H1 (cell line): ENCODE measurements at regions not wholly inside any gene's neighbourhood (a gene's known extent, or its start where the extent isn't known, plus 50 kb on each side); places are given as distances from the start of the nearest gene placed in this dataset.

ENCODE experiments used
- CTCF ChIA-PET: fragments of 300-600 bp; sonication (Branson Sonifier 250); formaldehyde crosslinking; loops from one replicate; lab custom pipeline; 2021; ENCODE audit not compliant: partially characterized antibody; lab: Charles Lee
- POLR2A ChIA-PET: fragments of 300-600 bp; sonication (Branson Sonifier 250); formaldehyde crosslinking; loops from one replicate; lab custom pipeline; 2021; ENCODE audit warnings: inconsistent platforms; ENCODE audit not compliant: partially characterized antibody; lab: Charles Lee
- DNase-seq, 2 experiments: peaks; one replicate each; pipeline versions ENCODE4 v3.0.0 to v3.0.0-alpha.2; 2010 to 2022; ENCODE audit warnings: low spot score in 2 of 2, low read depth in 1 of 2, mixed read lengths in 1 of 2
- FAIRE-seq: peaks from 2 replicates; lab custom pipeline; 2011; peaks lifted over from hg19 to GRCh38; lab: Jason Lieb, UNC
- H2AFZ ChIP-seq: 2 replicates; pipeline ENCODE4 v1.8.1; 2012; ENCODE audit warnings: low read length, inconsistent platforms
- H2AK5ac ChIP-seq: 2 replicates; pipeline ENCODE4 v1.6.1; 2013; ENCODE audit warnings: low read depth, low read length
- H2BK120ac ChIP-seq: replicated peaks from 2 replicates; pipeline ENCODE3; 2013; ENCODE audit warnings: low read depth, low read length, inconsistent platforms
- H2BK12ac ChIP-seq: 2 replicates; pipeline ENCODE4 v1.6.1; 2013; ENCODE audit warnings: low read depth, low read length
- H2BK15ac ChIP-seq: 2 replicates; pipeline ENCODE4 v1.6.1; 2013; ENCODE audit warnings: low read length
- H2BK20ac ChIP-seq: 2 replicates; pipeline ENCODE4 v1.6.1; 2013; ENCODE audit warnings: low read length
- H2BK5ac ChIP-seq: 2 replicates; pipeline ENCODE4 v1.6.1; 2013; ENCODE audit warnings: low read depth, low read length
- H3K14ac ChIP-seq: 2 replicates; pipeline ENCODE4 v1.6.1; 2013; ENCODE audit warnings: inconsistent platforms; ENCODE audit not compliant: insufficient read length
- H3K18ac ChIP-seq: 2 replicates; pipeline ENCODE4 v1.6.1; 2013; ENCODE audit warnings: low read length; ENCODE audit errors: extremely low read depth
- H3K23ac ChIP-seq: 2 replicates; pipeline ENCODE4 v1.6.1; 2013; ENCODE audit warnings: inconsistent platforms; ENCODE audit not compliant: insufficient read length
- H3K23me2 ChIP-seq: 2 replicates; pipeline ENCODE4 v1.6.1; 2013; ENCODE audit warnings: low read depth, low read length
- H3K27ac ChIP-seq: 2 replicates; pipeline ENCODE4 v1.6.1; 2011; ENCODE audit warnings: low read depth, low read length, inconsistent platforms
- H3K27me3 ChIP-seq, 4 experiments: replicated peaks in 1 of 4; 1 replicate in 1 of 4; 2 replicates in 3 of 4; pipeline versions ENCODE4 v1.6.1 to v1.8.1; 2011 to 2013; ENCODE audit warnings: low read length in 3 of 4, mild to moderate bottlenecking in 3 of 4, inconsistent platforms in 2 of 4, mixed read lengths in 2 of 4, moderate library complexity in 1 of 4; ENCODE audit not compliant: control insufficient read depth in 3 of 4, insufficient read depth in 3 of 4; ENCODE audit errors: extremely low read depth in 1 of 4
- H3K36me3 ChIP-seq, 4 experiments: 2 replicates each; pipeline versions ENCODE4 v1.6.1 to v1.8.1; 2011 to 2013; ENCODE audit warnings: mild to moderate bottlenecking in 4 of 4, low read length in 3 of 4, moderate library complexity in 2 of 4, control low read depth in 1 of 4, inconsistent platforms in 1 of 4; ENCODE audit not compliant: insufficient read depth in 4 of 4, control insufficient read depth in 2 of 4
- H3K4ac ChIP-seq: replicated peaks from 2 replicates; pipeline ENCODE3; 2013; ENCODE audit warnings: low read length, low read depth, mixed read lengths, inconsistent platforms; ENCODE audit not compliant: insufficient read length
- H3K4me1 ChIP-seq, 4 experiments: replicated peaks in 1 of 4; 1 replicate in 1 of 4; 2 replicates in 3 of 4; pipeline versions ENCODE4 v1.6.1 to v1.8.1; 2011 to 2013; ENCODE audit warnings: low read length in 3 of 4, inconsistent platforms in 2 of 4, mixed read lengths in 1 of 4; ENCODE audit not compliant: insufficient read depth in 4 of 4, control insufficient read depth in 3 of 4
- H3K4me2 ChIP-seq, 2 experiments: 2 replicates each; pipeline versions ENCODE4 v1.6.1 to v1.8.1; 2011 to 2013; ENCODE audit warnings: low read depth in 2 of 2, low read length in 2 of 2, control low read depth in 1 of 2, inconsistent platforms in 1 of 2, mild to moderate bottlenecking in 1 of 2; ENCODE audit not compliant: insufficient read depth in 1 of 2
- H3K4me3 ChIP-seq, 4 experiments: fragments of 200-600, 300-600 bp in 1 of 4; sonication (generic), shearing (Covaris generic), sonication (Bioruptor Twin) in 1 of 4; 2 replicates each; pipeline versions ENCODE4 v1.5.1 to v1.8.1; 2011 to 2016; ENCODE audit warnings: low read length in 4 of 4, low read depth in 3 of 4, control low read depth in 2 of 4, inconsistent platforms in 2 of 4, mild to moderate bottlenecking in 2 of 4, mixed read lengths in 1 of 4, moderate library complexity in 1 of 4; ENCODE audit not compliant: insufficient read depth in 2 of 4; ENCODE audit errors: extremely low read depth in 1 of 4
- H3K56ac ChIP-seq: replicated peaks from 2 replicates; pipeline ENCODE3; 2013; ENCODE audit warnings: low read depth, mild to moderate bottlenecking, mixed read lengths, low read length, inconsistent platforms; ENCODE audit not compliant: insufficient read length
- H3K79me1 ChIP-seq: 2 replicates; pipeline ENCODE4 v1.6.1; 2013; ENCODE audit warnings: low read depth, low read length, control low read depth
- H3K79me2 ChIP-seq, 2 experiments: 2 replicates each; pipeline versions ENCODE4 v1.6.1 to v1.8.1; 2012 to 2013; ENCODE audit warnings: low read length in 2 of 2, mild to moderate bottlenecking in 2 of 2, inconsistent platforms in 1 of 2; ENCODE audit not compliant: insufficient read depth in 2 of 2, control insufficient read depth in 1 of 2
- H3K9ac ChIP-seq, 4 experiments: replicated peaks in 1 of 4; 1 replicate in 1 of 4; 2 replicates in 3 of 4; pipeline versions ENCODE4 v1.6.1 to v1.8.1; 2011 to 2013; ENCODE audit warnings: low read depth in 3 of 4, low read length in 3 of 4, control low read depth in 2 of 4, mild to moderate bottlenecking in 2 of 4, moderate library complexity in 2 of 4, inconsistent platforms in 1 of 4; ENCODE audit errors: extremely low read depth in 1 of 4
- H3K9me3 ChIP-seq, 2 experiments: 2 replicates each; pipeline versions ENCODE4 v1.6.1 to v1.8.1; 2012 to 2013; ENCODE audit warnings: mild to moderate bottlenecking in 2 of 2, moderate library complexity in 2 of 2, control low read depth in 1 of 2, inconsistent platforms in 1 of 2, low read depth in 1 of 2, low read length in 1 of 2, mixed read lengths in 1 of 2; ENCODE audit not compliant: insufficient read depth in 2 of 2
- H4K20me1 ChIP-seq, 2 experiments: replicated peaks in 1 of 2; 2 replicates each; pipeline versions ENCODE3 to v1.8.1; 2011 to 2013; ENCODE audit warnings: inconsistent platforms in 2 of 2, low read length in 2 of 2, mild to moderate bottlenecking in 1 of 2; ENCODE audit not compliant: insufficient read depth in 2 of 2, control insufficient read depth in 1 of 2
- H4K5ac ChIP-seq: 2 replicates; pipeline ENCODE4 v1.6.1; 2013; ENCODE audit warnings: low read length, low read depth, mixed read lengths, inconsistent platforms; ENCODE audit not compliant: insufficient read length
- H4K8ac ChIP-seq: 2 replicates; pipeline ENCODE4 v1.8.0; 2013; ENCODE audit warnings: mild to moderate bottlenecking, moderate library complexity, low read length, inconsistent platforms; ENCODE audit not compliant: insufficient read depth; ENCODE audit errors: extremely low read depth
- H4K91ac ChIP-seq: replicated peaks from 2 replicates; pipeline ENCODE3; 2013; ENCODE audit warnings: low read length, mixed read lengths, inconsistent platforms; ENCODE audit not compliant: insufficient read length
- ASH2L ChIP-seq: fragments of 200-600, 300-600 bp; sonication (generic); IDR thresholded peaks from one replicate; pipeline ENCODE4 v1.7.1; 2017; ENCODE audit warnings: low read length
- EGR1 ChIP-seq: IDR thresholded peaks from 2 replicates; pipeline ENCODE4 v1.6.1; 2011; ENCODE audit warnings: low read depth, low read length, borderline replicate concordance
- FOSL1 ChIP-seq: IDR thresholded peaks from 2 replicates; pipeline ENCODE4 v1.6.1; 2011; ENCODE audit warnings: mild to moderate bottlenecking, low read depth, low read length, moderate library complexity; ENCODE audit not compliant: insufficient read depth
- NANOG ChIP-seq: IDR thresholded peaks from 2 replicates; pipeline ENCODE4 v1.6.1; 2011; ENCODE audit warnings: low read length, low read depth, mild to moderate bottlenecking, inconsistent platforms; ENCODE audit not compliant: insufficient read depth, poor library complexity, severe bottlenecking
- NRF1 ChIP-seq: IDR thresholded peaks from 2 replicates; pipeline ENCODE4 v1.6.1; 2011; ENCODE audit warnings: mild to moderate bottlenecking, low read depth, low read length, improper control_type of control experiment
- PHF8 ChIP-seq: fragments of 200-600 bp; sonication (generic); conservative IDR thresholded peaks from 2 replicates; pipeline ENCODE4 v1.7.1; 2012; ENCODE audit warnings: low read depth, mild to moderate bottlenecking, inconsistent platforms, low read length, moderate library complexity
- POLR2A ChIP-seq, 2 experiments: IDR thresholded peaks; 1 replicate in 1 of 2; 2 replicates in 1 of 2; pipeline ENCODE4 v1.6.1; 2011; ENCODE audit warnings: low read depth in 2 of 2, low read length in 2 of 2, mild to moderate bottlenecking in 2 of 2; ENCODE audit errors: control extremely low read depth in 1 of 2
- RNF2 ChIP-seq: fragments of 200-900, 300-1000 bp; sonication (generic); IDR thresholded peaks from 2 replicates; pipeline ENCODE4 v1.7.1; 2016; ENCODE audit warnings: borderline replicate concordance, low read depth, mild to moderate bottlenecking, antibody characterized with exemption, low read length; ENCODE audit not compliant: poor library complexity, severe bottlenecking; ENCODE audit errors: missing control alignments
- SAP30 ChIP-seq: fragments of 300-600 bp; sonication (generic); IDR thresholded peaks from 2 replicates; pipeline ENCODE4 v1.7.1; 2012; ENCODE audit warnings: low read length, moderate library complexity, mild to moderate bottlenecking, inconsistent platforms; ENCODE audit not compliant: insufficient read depth, insufficient replicate concordance
- WGBS, 2 experiments: shearing (Covaris generic) in 1 of 2; methylation state at CpG; one replicate each; pipeline versions ENCODE4 v1.1.6 to v1.1.7; 2013 to 2015; ENCODE audit warnings: low lambda C conversion rate in 2 of 2, mixed read lengths in 2 of 2, inconsistent platforms in 1 of 2, low coverage in 1 of 2, missing lambda C conversion rate in 1 of 2; ENCODE audit not compliant: insufficient replicate concordance in 2 of 2, insufficient coverage in 1 of 2, insufficient read length in 1 of 2; ENCODE audit errors: extremely low coverage in 1 of 2, missing lambda C conversion rate in 1 of 2; 5-methylcytosine and 5-hydroxymethylcytosine counted together

GRCh38 chr6:140083375-140083774 is 708.9 kb upstream of the CITED2 start:
- Histone ChIP-seq H3K4me2 (no peak overlapping the region), H3K4me3 (no peak overlapping the region), H3K18ac (no peak overlapping the region), H3K9me3 (no peaks in the 10 kb centered on the region), H2BK5ac (no peak overlapping the region), H4K20me1 (no peaks in the 10 kb centered on the region), H2AK5ac (no peak overlapping the region), H2BK20ac (no peak overlapping the region), H3K23me2 (no peaks in the 10 kb centered on the region), H2BK120ac (no peak overlapping the region), H3K14ac (no peak overlapping the region), H3K36me3 (no peaks in the 10 kb centered on the region), H3K27me3 (no peaks in the 10 kb centered on the region), H3K56ac (no peak overlapping the region), H2AFZ (no peak overlapping the region), H2BK12ac (no peak overlapping the region), H3K9ac (no peak overlapping the region), H4K5ac (no peak overlapping the region), H4K91ac (no peak overlapping the region), H3K4ac (no peak overlapping the region)
- DNase-seq (no peak), FAIRE-seq (no peak)
- POLR2A ChIA-PET, result no interaction called here
- 93% methylated on average over 3 of the region's 3 CpGs; no CpG with 5 or more reads in 1 of the 2 experiments for WGBS, 2 experiments
- TF ChIP-seq RNF2 (no peak), PHF8 (no peak), EGR1 (no peak), POLR2A (IDR thresholded peaks at IDR 0.05; ENCODE audit: control extremely low read depth in 1 of 2, low read depth in 2 of 2, low read length in 2 of 2) (no peak), NRF1 (no peak), SAP30 (no peak), NANOG (no peak), ASH2L (no peak), FOSL1 (no peak)
- TF ChIP-seq, all 59 proteins: peak for 0
- H3K23ac ChIP-seq, result no peak overlapping the region
- H3K79me2 ChIP-seq, result no peaks in the 10 kb centered on the region
- no peak overlapping the region for H2BK15ac ChIP-seq
- H3K79me1 ChIP-seq, result no peaks in the 10 kb centered on the region
- no peak overlapping the region for H3K27ac ChIP-seq
- CTCF ChIA-PET, result no interaction called here
- no peaks in the 10 kb centered on the region for H3K4me1 ChIP-seq
- H4K8ac ChIP-seq, result no peak overlapping the region
